ENCODE measurements at regions not wholly inside any gene's neighbourhood (a gene's known extent, or its start where the extent isn't known, plus 50 kb on each side); places are given as distances from the start of the nearest gene placed in this dataset.

GRCh38 chr2:18238209-18238608 lies 322.2 kb downstream of the RDH14 start:
- DNase-seq (ENCODE audit: low read depth in 2 of 2) = no peak
- no peaks in the 10 kb centered on the region for H4K20me1 ChIP-seq (ENCODE audit: control insufficient read depth, extremely low read depth, insufficient read depth, low read length)
- H2AFZ ChIP-seq (ENCODE audit: low read length) = no peak overlapping the region

GRCh38 chr2:18237298-18237697 lies 323.2 kb downstream of the RDH14 start:
- Histone ChIP-seq H3K79me2 (ENCODE audit: control insufficient read depth, insufficient read depth, low read length) (no peaks in the 10 kb centered on the region), H4K20me1 (ENCODE audit: control insufficient read depth, extremely low read depth, insufficient read depth, low read length) (no peaks in the 10 kb centered on the region), H2AFZ (ENCODE audit: low read length) (no peak overlapping the region), H3K9me3 (ENCODE audit: control insufficient read depth, insufficient read depth, low read depth, low read length) (no peaks in the 10 kb centered on the region), H3K9ac (ENCODE audit: insufficient read depth, low read length) (no peak overlapping the region), H3K36me3 (ENCODE audit: control insufficient read depth, insufficient read depth, low read length) (no peaks in the 10 kb centered on the region), H3K4me1 (ENCODE audit: control insufficient read depth, extremely low read depth, insufficient read depth, low read length) (no peaks in the 10 kb centered on the region), H3K4me3 (replicated peaks in 1 of 4; ENCODE audit: control extremely low read depth in 1 of 4, insufficient read depth in 1 of 4, low read depth in 3 of 4, low read length in 4 of 4) (no peak overlapping the region), H3K4me2 (ENCODE audit: extremely low read depth, insufficient read depth, low read length) (no peak overlapping the region), H3K27ac (ENCODE audit: insufficient read depth, low read length) (no peak overlapping the region), H3K27me3 (ENCODE audit: control insufficient read depth, insufficient read depth, low read length) (no peaks in the 10 kb centered on the region)
- no peak for DNase-seq (ENCODE audit: low read depth in 2 of 2)
- no peak for TF ChIP-seq EZH2 (IDR thresholded peaks at IDR 0.05; ENCODE audit: low read length, missing control alignments)
- TF ChIP-seq CTCF (conservative IDR thresholded peaks at IDR 0.05 in 1 of 2, IDR thresholded peaks at IDR 0.05 in 1 of 2; ENCODE audit: low read depth in 1 of 2, low read length in 2 of 2) = no peak

More at GRCh38 chr2:18238209-18238608, 322.2 kb downstream of the RDH14 start:
- Histone ChIP-seq H3K4me3 (replicated peaks in 1 of 4; ENCODE audit: control extremely low read depth in 1 of 4, insufficient read depth in 1 of 4, low read depth in 3 of 4, low read length in 4 of 4) (no peak overlapping the region), H3K27me3 (ENCODE audit: control insufficient read depth, insufficient read depth, low read length) (no peaks in the 10 kb centered on the region), H3K4me2 (ENCODE audit: extremely low read depth, insufficient read depth, low read length) (no peak overlapping the region), H3K4me1 (ENCODE audit: control insufficient read depth, extremely low read depth, insufficient read depth, low read length) (no peaks in the 10 kb centered on the region), H3K79me2 (ENCODE audit: control insufficient read depth, insufficient read depth, low read length) (no peaks in the 10 kb centered on the region), H3K36me3 (ENCODE audit: control insufficient read depth, insufficient read depth, low read length) (no peaks in the 10 kb centered on the region), H3K9ac (ENCODE audit: insufficient read depth, low read length) (no peak overlapping the region), H3K9me3 (ENCODE audit: control insufficient read depth, insufficient read depth, low read depth, low read length) (no peaks in the 10 kb centered on the region), H3K27ac (ENCODE audit: insufficient read depth, low read length) (no peak overlapping the region)
- TF ChIP-seq EZH2 (IDR thresholded peaks at IDR 0.05; ENCODE audit: low read length, missing control alignments) (no peak), CTCF (conservative IDR thresholded peaks at IDR 0.05 in 1 of 2, IDR thresholded peaks at IDR 0.05 in 1 of 2; ENCODE audit: low read depth in 1 of 2, low read length in 2 of 2) (no peak)

GRCh38 chr2:18232731-18233438 lies 327.6 kb downstream of the RDH14 start:
- no peak overlapping the region for H3K4me2 ChIP-seq (ENCODE audit: extremely low read depth, insufficient read depth, low read length)
- H3K27me3 ChIP-seq (ENCODE audit: control insufficient read depth, insufficient read depth, low read length) = no peaks in the 10 kb centered on the region
- H2AFZ ChIP-seq (ENCODE audit: low read length) = no peak overlapping the region
- H3K4me3 ChIP-seq (replicated peaks in 1 of 4; ENCODE audit: control extremely low read depth in 1 of 4, insufficient read depth in 1 of 4, low read depth in 3 of 4, low read length in 4 of 4) = no peak overlapping the region
- H3K79me2 ChIP-seq (ENCODE audit: control insufficient read depth, insufficient read depth, low read length) = no peaks in the 10 kb centered on the region
- H3K36me3 ChIP-seq (ENCODE audit: control insufficient read depth, insufficient read depth, low read length) = no peaks in the 10 kb centered on the region
- no peak overlapping the region for H3K9ac ChIP-seq (ENCODE audit: insufficient read depth, low read length)
- no peak overlapping the region for H3K27ac ChIP-seq (ENCODE audit: insufficient read depth, low read length)
- TF ChIP-seq CTCF (conservative IDR thresholded peaks at IDR 0.05 in 1 of 2, IDR thresholded peaks at IDR 0.05 in 1 of 2; ENCODE audit: low read depth in 1 of 2, low read length in 2 of 2) (no peak), EZH2 (IDR thresholded peaks at IDR 0.05; ENCODE audit: low read length, missing control alignments) (no peak)
- H4K20me1 ChIP-seq (ENCODE audit: control insufficient read depth, extremely low read depth, insufficient read depth, low read length) = no peaks in the 10 kb centered on the region
- no peaks in the 10 kb centered on the region for H3K9me3 ChIP-seq (ENCODE audit: control insufficient read depth, insufficient read depth, low read depth, low read length)
- DNase-seq (ENCODE audit: low read depth in 2 of 2) = peak; percentile 18 to 67
- no peaks in the 10 kb centered on the region for H3K4me1 ChIP-seq (ENCODE audit: control insufficient read depth, extremely low read depth, insufficient read depth, low read length)

Data from fibroblast of lung (primary cell).